HG02588 (cell line): ENCODE measurements at regions not wholly inside any gene's neighbourhood (a gene's known extent, or its start where the extent isn't known, plus 50 kb on each side); places are given as distances from the start of the nearest gene placed in this dataset.

Experiments
- ATAC-seq: cut with Tn5 transposase; IDR thresholded peaks from one replicate; pipeline ENCODE4 v1.9.1; 2021; ENCODE audit warnings: mild to moderate bottlenecking, moderate library complexity; ENCODE audit not compliant: unreplicated experiment

DNA sequence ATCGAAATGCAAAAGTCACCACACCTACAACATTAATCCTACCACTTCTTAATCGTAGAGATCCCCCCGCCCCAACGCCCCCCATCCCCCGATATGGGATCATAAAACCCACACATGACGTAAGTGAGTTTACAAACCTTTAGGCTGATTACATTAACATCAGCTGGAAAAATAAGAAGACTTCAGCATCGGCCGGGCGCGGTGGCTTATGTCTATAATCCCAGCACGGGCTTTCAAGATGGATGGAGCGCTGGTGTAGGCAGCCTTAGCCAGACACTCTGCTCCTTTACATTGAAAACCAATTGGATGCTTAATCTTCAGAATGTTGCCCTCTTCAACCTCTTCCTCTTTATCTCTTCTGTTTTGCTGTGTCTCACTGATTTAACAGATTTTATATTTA is 1376.0 kb downstream of the MAT2B start:
- no peak for ATAC-seq

GRCh38 chr5:164885179-164885578 is 1379.8 kb downstream of the MAT2B start:
- no peak for ATAC-seq

DNA sequence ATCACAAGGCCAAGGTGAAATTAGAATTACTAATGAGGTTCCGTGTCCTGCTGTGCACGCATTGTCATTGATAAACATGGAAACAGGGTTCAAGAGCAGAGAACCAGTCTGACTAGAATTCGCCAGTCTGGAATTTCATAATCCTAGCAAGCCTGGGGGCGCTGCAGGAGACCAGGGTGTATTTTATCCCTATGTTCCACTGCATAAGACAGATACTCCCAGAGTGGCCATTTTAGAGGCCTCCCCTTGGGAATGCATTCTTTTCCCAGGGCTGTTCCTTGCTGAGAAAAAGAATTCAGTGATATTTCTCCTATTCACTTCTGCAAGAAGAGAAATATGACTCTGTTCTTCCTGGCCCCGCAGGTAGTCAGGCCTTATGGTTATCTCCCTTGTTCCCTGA is 1387.7 kb downstream of the MAT2B start:
- ATAC-seq = no peak

DNA sequence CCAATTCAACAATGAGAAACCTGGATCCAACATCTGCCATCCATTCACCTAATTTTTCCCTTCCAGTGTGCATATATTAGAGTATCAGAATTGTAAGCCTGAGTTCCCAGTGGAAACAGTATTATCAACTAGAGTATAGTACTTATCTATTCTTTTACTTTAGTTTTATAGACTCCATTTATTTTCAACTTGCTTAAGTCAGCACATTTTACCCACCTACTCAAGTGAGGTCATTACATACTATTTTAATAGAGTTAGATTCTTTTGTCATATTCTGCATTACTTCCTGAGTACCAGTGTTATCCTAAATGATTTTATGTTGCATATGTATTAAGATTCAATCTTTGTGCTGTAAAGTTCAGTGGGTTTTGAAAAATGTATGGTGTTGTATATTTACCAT is 1393.3 kb downstream of the MAT2B start:
- no peak for ATAC-seq

DNA sequence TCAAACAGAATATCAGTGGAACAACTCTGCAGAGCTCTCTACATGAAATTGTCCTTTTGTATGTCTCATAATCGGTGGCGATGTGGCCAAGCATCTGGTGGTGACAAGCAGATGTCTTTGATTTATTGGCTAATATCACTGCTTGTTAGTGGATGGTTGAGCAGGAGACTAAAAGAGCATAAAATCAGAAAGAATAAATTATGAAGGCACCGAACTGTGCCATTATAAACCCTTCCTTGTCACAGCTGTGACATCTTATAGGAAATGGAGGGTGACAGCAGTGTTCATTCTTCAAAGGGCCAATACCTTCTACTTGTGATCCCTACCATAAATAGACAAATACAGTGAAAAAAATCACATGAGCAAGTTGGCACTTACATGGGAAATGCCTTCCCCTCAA is 1404.3 kb downstream of the MAT2B start:
- ATAC-seq = no peak

- no peak for ATAC-seq
Measured at GRCh38 chr5:164921722-164922121, 1416.3 kb downstream of the MAT2B start.

DNA sequence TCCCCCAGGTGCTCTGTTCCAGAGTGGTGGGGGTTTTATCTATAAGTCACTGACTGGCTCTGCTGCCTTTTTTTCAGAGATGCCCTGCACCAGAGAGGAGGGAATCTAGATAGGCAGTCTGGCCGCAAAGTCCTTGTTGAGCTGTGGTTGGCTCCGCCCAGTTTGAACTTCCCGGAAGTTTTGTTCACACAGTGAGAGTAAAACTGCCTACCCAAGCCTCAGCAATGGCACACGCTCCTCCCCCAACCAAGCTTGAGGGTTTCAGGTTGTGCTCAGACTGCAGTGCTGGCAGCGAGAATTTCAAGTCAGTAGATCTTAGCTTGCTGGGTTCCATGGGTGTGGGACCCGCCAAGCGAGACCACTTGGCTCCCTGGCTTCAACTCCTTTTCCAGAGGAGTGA is 1428.6 kb downstream of the MAT2B start:
- ATAC-seq = no peak

DNA sequence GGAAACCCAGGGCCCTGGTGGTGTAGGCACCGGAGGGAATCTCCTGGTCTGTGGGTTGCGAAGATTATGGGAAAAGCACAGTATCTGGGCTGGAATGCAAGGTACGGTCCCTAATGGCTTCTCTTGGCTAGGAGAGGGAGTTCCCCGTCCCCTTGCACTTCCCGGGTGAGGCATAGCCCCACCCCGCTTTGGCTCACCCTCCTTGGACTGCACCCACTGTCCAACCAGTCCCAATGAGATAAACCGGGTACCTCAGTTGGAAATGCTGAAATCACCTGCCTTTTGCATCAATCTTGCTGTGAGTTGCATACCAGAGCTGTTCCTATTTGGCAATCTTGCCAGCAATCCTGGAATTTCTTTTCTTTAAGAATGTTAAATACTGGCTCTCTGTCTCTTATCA is 1429.1 kb downstream of the MAT2B start:
- ATAC-seq = no peak

DNA sequence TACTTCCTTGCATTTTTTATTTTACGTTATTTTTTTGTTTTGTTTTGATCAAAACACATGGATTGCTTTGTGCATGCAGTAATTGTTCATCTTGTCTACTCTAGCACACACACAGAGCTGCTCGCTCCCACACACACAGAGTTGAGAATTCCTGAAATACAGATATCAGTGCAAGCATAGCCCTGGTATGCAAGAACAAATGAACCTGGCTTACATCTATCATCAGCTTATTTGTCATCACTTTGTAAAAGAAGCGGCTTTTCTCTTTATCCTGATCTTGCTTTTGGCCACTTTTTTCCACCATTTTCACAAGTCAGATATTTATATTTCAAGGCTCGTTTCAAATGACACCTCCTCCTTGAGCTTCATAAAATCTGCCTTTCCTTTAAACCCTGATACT is 1435.7 kb downstream of the MAT2B start:
- no peak for ATAC-seq

GRCh38 chr5:164950927-164951326 is 1445.5 kb downstream of the MAT2B start:
- no peak for ATAC-seq

GRCh38 chr5:164951570-164951969 is 1446.2 kb downstream of the MAT2B start:
- no peak for ATAC-seq

DNA sequence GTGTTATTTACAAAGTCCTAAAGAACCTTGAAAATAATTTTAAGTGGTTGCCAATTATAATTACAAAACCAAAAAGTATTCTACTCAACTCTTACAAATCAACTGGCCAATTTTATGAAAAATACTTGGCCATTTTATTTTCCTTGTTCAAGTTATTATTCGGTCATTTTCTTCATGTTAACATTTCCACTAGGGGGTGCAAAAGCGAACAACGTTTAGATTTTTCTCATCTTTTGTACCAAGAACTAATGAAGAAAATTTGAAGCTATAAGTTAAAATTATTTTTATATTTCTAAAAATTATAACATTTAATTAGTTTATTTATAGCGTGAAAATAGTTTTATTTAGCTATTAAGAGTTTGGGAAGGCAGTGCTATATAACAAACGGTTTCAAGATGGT is 1453.3 kb downstream of the MAT2B start:
- no peak for ATAC-seq

DNA sequence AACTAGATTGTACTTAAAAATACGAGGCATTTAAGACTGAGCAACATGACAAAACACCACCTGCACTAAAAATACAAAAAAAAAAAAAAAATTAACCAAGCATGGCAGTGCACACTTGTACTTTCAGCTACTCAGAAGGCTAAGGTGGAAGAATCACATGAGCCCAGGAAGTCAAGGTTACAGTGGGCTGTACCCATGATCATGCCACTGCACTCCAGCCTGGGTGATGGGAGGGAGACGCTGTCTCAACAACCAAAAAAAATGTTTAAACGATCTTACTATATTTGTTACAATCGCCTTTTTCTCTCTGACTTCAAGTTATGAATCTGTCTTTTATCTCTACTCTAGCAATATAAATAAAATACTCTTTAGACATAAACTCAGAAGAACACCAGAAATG is 1454.3 kb downstream of the MAT2B start:
- ATAC-seq = no peak

DNA sequence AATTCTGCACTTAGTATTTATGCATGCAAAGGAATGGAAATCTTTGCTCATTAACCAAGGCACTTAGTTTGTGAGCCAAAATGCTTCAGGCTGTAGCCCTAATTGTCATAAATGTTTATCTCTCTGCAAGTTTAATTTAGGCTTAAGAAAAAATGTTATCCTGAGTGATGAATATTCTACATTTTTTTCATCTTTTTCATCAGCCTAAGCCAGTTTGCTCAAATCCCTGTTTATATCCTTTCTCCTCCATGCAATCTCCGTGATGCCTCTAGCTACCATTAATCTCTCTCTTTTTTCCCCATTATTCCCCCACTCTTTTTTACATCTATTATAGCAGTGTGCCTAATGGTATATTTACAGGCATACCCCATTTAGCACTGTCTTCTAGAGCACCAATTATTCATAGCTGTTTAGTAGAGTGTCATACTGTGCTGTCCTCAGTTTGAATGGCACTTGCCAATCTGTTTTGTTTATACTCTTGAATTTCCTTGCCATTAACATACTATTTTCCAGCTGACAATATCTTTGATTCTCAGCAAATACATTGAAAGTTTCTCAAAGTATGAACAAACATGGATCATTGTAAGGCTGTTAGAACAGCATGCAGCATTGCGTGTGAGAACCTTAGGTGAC is 1457.0 kb downstream of the MAT2B start:
- no peak for ATAC-seq

GRCh38 chr5:164966611-164967010 is 1461.2 kb downstream of the MAT2B start:
- no peak for ATAC-seq

DNA sequence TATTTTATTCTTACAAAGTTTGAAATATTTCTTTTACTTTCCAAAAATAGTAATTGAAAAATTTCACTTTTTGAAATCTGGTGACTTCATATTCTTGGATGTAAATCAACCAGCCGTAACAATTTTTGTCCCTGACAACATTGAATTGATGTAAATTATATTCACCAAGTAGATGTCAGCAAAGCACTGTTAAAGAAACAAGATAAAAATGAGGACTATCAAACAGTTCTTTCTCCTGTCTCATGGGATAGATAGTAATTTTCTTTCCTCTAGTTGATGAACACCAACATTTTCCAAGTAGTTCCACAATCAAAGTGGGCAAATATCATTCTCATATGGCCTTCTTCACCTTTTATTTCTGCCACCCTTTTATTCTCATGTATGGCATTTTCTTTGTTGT is 1461.9 kb downstream of the MAT2B start:
- ATAC-seq = no peak

- ATAC-seq = no peak
Measured at GRCh38 chr5:164972973-164973372, 1467.6 kb downstream of the MAT2B start.

DNA sequence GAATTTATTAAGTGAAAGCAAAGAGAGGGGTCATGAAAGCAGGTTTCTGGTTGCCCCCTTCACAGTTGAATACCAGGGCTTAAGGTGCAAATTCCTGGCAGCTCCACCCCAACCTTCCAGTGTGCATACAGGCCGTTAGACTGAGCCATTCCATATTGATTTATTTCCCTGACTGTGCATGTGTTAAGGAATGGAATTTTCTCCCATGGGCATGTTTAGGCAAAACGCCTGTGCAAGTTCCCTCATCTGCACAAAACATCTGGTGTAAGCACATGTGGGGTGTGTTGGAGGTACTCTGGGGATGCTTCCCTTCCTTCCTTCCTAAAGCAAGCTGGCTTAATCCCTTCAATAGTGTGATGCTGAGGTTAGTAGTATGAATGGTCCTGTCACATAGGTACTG is 1470.6 kb downstream of the MAT2B start:
- ATAC-seq = no peak

GRCh38 chr5:164980480-164980879 is 1475.1 kb downstream of the MAT2B start:
- ATAC-seq = no peak

- ATAC-seq = no peak
Measured at GRCh38 chr5:164998142-164998541, 1492.7 kb downstream of the MAT2B start.

DNA sequence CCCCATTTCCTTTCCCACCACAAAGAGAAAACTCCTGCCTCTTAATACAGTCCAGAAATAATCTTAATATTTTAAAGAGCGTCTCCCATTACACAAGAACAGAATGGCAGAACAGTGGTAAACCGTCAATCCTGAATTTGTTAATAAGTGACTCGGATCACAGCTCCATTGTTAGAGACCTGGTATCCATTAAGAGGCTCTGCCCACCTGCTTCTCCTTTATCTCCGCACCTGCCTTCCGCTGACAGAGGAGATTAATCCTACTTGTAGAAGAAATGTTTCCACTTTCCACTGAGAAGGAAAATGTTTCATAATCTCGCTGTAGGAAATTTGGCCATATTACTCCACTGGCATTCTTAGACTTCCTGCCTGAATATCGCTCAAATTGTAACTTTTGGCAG is 1493.2 kb downstream of the MAT2B start:
- no peak for ATAC-seq

DNA sequence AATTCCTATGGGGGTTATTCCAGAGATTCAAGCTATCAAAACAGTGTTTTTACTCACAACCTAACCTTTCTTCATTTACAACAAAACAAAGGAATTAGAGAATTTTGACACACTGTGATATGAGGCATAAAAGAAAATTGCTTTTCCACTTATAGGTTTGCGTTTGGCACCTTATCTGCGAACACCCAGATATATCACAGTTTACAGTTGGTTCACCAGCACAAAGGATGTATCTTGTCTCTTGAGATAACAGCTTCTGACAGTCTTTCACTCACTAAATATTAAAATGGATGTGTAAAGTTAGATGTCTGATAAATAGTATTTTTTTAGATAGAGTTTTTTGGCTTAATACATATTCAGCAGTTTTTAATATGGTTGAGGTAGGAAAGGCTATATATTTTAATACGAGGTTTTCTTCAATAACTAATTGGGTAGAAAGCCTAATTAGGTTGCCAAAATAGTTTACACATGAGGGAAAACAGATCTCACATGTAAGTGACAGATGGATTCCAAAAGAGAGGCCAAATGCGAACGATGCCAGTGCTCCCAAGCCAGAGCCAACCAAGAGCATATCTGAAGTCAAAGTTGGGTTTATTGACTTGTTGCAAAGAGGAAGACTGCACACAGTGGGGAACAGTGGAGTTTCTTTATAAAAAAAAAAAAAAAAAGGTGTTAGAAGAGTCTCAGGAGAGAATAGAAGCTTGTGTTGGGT is 1495.2 kb downstream of the MAT2B start:
- no peak for ATAC-seq

GRCh38 chr5:165003283-165003682 is 1497.9 kb downstream of the MAT2B start:
- ATAC-seq = no peak
